SH-SY5Y (cell line): ENCODE measurements at regions not wholly inside any gene's neighbourhood (a gene's known extent, or its start where the extent isn't known, plus 50 kb on each side); places are given as distances from the start of the nearest gene placed in this dataset.

Experiments used
- GATA2 ChIP-seq: IDR thresholded peaks from 2 replicates; pipeline ENCODE4 v1.6.1; 2011; ENCODE audit warnings: mild to moderate bottlenecking, low read depth, low read length
- GATA3 ChIP-seq: IDR thresholded peaks from 2 replicates; pipeline ENCODE4 v1.6.1; 2011; ENCODE audit warnings: low read depth, mild to moderate bottlenecking, low read length, moderate library complexity

- no peak for TF ChIP-seq GATA2
- TF ChIP-seq GATA3, result no peak
Observed at GRCh38 chr5:90134892-90135291, 274.7 kb downstream of the CETN3 start.
